Choroid plexus epithelial cell (primary cell): ENCODE measurements at regions not wholly inside any gene's neighbourhood (a gene's known extent, or its start where the extent isn't known, plus 50 kb on each side); places are given as distances from the start of the nearest gene placed in this dataset.

Experiments
- DNase-seq: peaks from one replicate; pipeline ENCODE4 v3.0.0-alpha.2; 2010; ENCODE audit warnings: low read depth
- H3K4me3 ChIP-seq: 2 replicates; pipeline ENCODE4 v1.5.1; 2011; ENCODE audit warnings: low read depth, mild to moderate bottlenecking, control low read depth, low read length, moderate library complexity
- TF ChIP-seq, protein P1 (sequence below): conservative IDR thresholded peaks from 2 replicates; pipeline ENCODE4 v1.5.1; 2011; ENCODE audit warnings: low read depth, mild to moderate bottlenecking, control low read depth, inconsistent platforms, low read length, moderate library complexity

DNA sequence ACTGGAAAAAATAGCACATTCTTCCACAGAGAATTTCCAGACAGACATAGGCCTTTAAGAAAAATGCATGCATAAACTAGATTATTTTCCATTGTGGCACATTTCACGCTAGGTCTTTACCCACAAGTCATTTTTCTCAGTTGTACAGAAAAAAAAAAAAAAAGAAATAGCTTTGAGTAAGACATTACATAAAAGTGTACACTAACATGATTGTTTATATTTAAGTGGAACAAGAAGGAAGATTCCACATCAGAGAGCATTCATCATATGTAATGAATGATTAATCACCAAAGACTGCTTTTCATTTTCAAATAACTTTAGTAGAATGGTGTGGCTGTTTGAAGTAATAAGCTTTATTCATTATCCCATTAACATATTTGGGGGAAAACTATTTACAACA, 1270.2 kb upstream of the AGA start:
- TF ChIP-seq, protein P1, sequence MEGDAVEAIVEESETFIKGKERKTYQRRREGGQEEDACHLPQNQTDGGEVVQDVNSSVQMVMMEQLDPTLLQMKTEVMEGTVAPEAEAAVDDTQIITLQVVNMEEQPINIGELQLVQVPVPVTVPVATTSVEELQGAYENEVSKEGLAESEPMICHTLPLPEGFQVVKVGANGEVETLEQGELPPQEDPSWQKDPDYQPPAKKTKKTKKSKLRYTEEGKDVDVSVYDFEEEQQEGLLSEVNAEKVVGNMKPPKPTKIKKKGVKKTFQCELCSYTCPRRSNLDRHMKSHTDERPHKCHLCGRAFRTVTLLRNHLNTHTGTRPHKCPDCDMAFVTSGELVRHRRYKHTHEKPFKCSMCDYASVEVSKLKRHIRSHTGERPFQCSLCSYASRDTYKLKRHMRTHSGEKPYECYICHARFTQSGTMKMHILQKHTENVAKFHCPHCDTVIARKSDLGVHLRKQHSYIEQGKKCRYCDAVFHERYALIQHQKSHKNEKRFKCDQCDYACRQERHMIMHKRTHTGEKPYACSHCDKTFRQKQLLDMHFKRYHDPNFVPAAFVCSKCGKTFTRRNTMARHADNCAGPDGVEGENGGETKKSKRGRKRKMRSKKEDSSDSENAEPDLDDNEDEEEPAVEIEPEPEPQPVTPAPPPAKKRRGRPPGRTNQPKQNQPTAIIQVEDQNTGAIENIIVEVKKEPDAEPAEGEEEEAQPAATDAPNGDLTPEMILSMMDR: no peak
- H3K4me3 ChIP-seq: no peak overlapping the region
- DNase-seq: no peak

DNA sequence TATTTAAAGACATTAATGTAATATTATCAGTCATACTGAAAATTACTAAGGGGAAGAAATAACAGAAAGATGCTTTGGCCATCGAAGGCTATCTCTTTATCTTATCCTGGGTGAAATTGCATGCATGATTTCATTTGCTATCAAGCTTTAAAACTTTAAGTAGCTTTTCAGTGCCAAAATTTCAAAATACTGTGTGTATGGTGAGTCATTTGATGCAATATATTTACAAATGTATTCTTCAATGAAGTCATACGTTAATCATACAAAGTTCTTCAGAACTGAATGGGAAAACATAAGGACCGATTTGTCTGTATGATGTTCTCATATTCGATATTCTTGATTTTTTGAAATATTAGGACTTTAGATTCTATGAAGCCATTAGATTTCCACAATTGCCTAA, 1295.8 kb upstream of the AGA start:
- no peak for DNase-seq
- TF ChIP-seq, protein P1: no peak
- H3K4me3 ChIP-seq: no peak overlapping the region

DNA sequence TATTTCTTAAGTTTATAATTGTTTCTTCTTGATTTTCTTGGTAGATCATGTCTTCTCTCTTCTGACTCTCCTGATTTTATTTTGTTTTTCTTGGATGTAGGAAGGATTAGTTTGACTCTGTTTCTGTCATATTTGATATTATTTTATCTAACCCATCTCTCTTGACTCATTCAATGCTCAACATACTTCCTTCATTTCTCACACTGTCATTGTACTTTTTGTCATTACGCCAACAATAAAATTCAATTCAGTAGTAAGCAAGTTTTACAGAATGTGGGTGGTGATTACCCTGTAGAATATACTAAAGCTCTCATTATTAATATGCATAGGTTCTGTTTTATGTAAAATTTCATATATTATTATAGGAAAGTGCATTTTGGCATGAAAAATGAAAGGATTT, 1303.0 kb upstream of the AGA start:
- H3K4me3 ChIP-seq: no peak overlapping the region
- TF ChIP-seq, protein P1: no peak
- no peak for DNase-seq

DNA sequence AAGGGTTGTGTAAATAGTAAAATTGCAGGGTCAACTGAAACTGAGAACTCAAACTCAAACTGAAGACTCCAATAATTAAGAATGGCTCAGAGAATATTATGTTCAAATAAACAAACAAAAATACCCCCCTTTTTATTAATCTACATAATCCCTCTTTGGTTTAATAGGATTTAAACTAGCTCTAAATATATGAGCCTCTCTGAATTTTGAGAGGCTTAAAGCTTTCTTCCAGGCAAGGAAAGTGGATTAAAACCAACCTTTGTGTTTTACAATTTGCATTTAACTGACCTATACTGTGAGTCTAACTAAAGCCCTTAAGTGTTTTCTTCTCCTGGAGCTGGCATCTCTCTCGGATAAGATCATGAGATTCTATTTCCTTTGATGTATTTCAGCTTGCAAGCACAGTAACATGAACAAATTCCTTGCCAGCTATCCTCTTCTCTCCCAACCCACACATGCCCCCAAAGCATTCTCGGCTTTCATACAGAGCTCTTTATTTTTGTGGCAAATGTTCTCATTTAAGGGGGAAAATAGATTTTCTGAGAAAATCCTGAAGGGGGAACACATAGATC, 1310.8 kb upstream of the AGA start:
- no peak for DNase-seq
- H3K4me3 ChIP-seq: no peak overlapping the region
- TF ChIP-seq, protein P1: no peak

DNA sequence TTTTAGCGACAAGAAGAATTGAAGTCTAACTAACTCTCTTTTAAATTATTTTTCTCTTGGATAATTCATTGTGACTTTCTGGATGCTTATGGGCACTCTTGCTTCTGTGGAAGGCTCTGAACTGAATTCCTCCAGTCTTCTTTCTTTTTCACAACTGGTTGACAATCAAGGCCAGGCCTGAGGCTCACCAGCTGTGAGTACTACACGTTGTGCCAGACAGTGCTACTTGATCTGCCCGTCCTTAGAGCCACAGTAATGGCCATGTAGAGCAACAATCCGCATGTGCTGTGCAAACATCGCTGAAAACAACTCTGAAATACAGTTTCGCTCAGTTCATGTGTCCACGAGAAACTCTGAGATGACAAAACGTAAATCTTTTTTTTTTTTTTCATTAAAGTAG, 1336.3 kb upstream of the AGA start:
- no peak overlapping the region for H3K4me3 ChIP-seq
- no peak for DNase-seq
- TF ChIP-seq, protein P1: no peak

DNA sequence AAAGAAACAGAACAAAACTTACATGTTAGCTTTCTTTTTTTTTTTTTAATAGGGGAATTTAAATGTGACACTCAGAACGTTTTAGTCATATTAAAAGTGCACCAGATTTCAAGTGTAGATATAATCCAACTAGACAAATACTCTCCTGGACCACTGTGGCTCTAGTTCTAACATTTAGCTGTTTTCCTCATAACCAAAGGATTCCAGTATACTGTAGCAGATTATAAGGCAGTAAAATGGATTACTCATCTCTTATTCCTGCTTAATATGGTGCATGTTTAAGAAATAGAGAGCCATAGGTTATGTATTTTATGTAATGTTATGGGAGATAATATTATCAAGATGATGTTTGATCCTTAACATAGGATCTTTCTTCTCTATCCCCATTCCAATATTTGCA, 1339.5 kb upstream of the AGA start:
- TF ChIP-seq, protein P1: no peak

DNA sequence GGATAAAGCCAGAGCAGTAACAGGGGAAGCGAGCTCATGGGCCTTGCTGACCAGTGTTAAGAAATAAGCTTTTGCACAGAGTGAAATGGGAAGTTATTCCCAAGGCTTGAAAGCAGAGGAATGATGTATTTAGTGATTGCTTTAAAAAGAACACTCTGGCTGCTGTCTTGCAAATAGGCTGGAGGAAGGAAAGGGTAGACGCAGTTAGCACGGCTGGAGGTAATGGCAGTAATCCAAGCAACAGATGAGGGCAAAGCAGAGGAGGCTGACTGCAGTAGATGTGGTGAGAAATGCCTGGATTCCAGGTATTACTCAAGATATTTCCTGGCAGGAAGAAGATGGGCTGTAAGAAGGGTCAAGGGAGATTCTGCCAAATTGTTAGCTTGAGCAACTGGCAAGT, 1342.3 kb upstream of the AGA start:
- TF ChIP-seq, protein P1: no peak
- no peak overlapping the region for H3K4me3 ChIP-seq
- peak; percentile 0 for DNase-seq

More for the DNA sequence above, 1339.5 kb upstream of the AGA start:
- no peak for DNase-seq
- no peak overlapping the region for H3K4me3 ChIP-seq
